Peyer's patch (tissue), 4 donors: ENCODE measurements at regions not wholly inside any gene's neighbourhood (a gene's known extent, or its start where the extent isn't known, plus 50 kb on each side); places are given as distances from the start of the nearest gene placed in this dataset.
"Not testable (repeated sequence)": the region's sequence is repeated elsewhere in the genome, so short reads cannot be mapped to it uniquely, and the experiment has no call there.

ENCODE experiments used
- CTCF ChIP-seq, 6 experiments: fragments of 450-650 bp in 4 of 6; fragments of 200-600 bp in 2 of 6; sonication (generic) in 1 of 6; IDR thresholded peaks; one replicate each; pipeline ENCODE4 v1.5.1; 2017 to 2019; ENCODE audit warnings: antibody characterized with exemption in 6 of 6, mild to moderate bottlenecking in 3 of 6, moderate library complexity in 1 of 6
- POLR2A ChIP-seq, 2 donors: fragments of 450-650 bp; IDR thresholded peaks; one replicate each; pipeline ENCODE4 v1.5.1; 2017; ENCODE audit warnings: antibody characterized with exemption in 2 of 2, mild to moderate bottlenecking in 2 of 2, moderate library complexity in 2 of 2

GRCh38 chr9:118695249-118695648, 674.0 kb downstream of the BRINP1 start:
- not testable (repeated sequence) for TF ChIP-seq CTCF, POLR2A (IDR thresholded peaks at IDR 0.05)
